ENCODE measurements at regions not wholly inside any gene's neighbourhood (a gene's known extent, or its start where the extent isn't known, plus 50 kb on each side); places are given as distances from the start of the nearest gene placed in this dataset.

- Histone ChIP-seq H3K4me2 (ENCODE audit: low read length, poor library complexity, severe bottlenecking) (no peak overlapping the region), H3K27me3 (ENCODE audit: control insufficient read depth in 1 of 2, insufficient read depth in 1 of 2, low read length in 2 of 2) (peaks cover 0 to 3% of the 10 kb centered on the region in 2 experiments)
- WGBS, result 92% methylated on average over 11 of the region's 11 CpGs
Measured at GRCh38 chr2:7356909-7357584, 439.8 kb downstream of the RNF144A start.

GRCh38 chr2:7357993-7358392, 440.8 kb downstream of the RNF144A start:
- no peak overlapping the region for H2BK12ac ChIP-seq (ENCODE audit: low read length in 2 of 2)
- H2AK5ac ChIP-seq (ENCODE audit: low read length, severe bottlenecking), result no peak overlapping the region

More at GRCh38 chr2:7356909-7357584, 439.8 kb downstream of the RNF144A start:
- H2BK120ac ChIP-seq (ENCODE audit: low read depth, low read length), result no peak overlapping the region
- H4K91ac ChIP-seq (ENCODE audit: low read length), result no peak overlapping the region
- H2AK5ac ChIP-seq (ENCODE audit: low read length, severe bottlenecking), result no peak overlapping the region
- H3K9me3 ChIP-seq (ENCODE audit: control insufficient read depth, low read length), result no peaks in the 10 kb centered on the region
- H3K4me3 ChIP-seq (ENCODE audit: insufficient read depth in 1 of 2, low read depth in 1 of 2, low read length in 2 of 2), result no peak overlapping the region
- no peaks in the 10 kb centered on the region for H3K36me3 ChIP-seq (ENCODE audit: control insufficient read depth in 1 of 2, insufficient read depth in 2 of 2, low read depth in 1 of 2, low read length in 2 of 2)
- no peak overlapping the region for H2BK15ac ChIP-seq (ENCODE audit: low read depth, poor library complexity, severe bottlenecking)
- no peak overlapping the region for H4K8ac ChIP-seq (ENCODE audit: low read length)
- H3K14ac ChIP-seq (ENCODE audit: low read length in 2 of 2), result no peak overlapping the region
- DNase-seq, result no peak
- no peak overlapping the region for H2BK12ac ChIP-seq (ENCODE audit: low read length in 2 of 2)
- no peak overlapping the region for H3K9ac ChIP-seq (ENCODE audit: low read length)
- no peak overlapping the region for H3K23ac ChIP-seq (ENCODE audit: low read length in 2 of 2)
- no peak overlapping the region for H3K4ac ChIP-seq (ENCODE audit: low read depth in 1 of 2, low read length in 2 of 2)
- no peak overlapping the region for H2AFZ ChIP-seq (ENCODE audit: low read depth, low read length)
- no peak overlapping the region for H2BK5ac ChIP-seq (ENCODE audit: low read depth, low read length, poor library complexity, severe bottlenecking)
- H3K27ac ChIP-seq (ENCODE audit: low read length, poor library complexity, severe bottlenecking), result no peak overlapping the region
- peaks cover 2% of the 10 kb centered on the region for H3K4me1 ChIP-seq (ENCODE audit: control insufficient read depth, insufficient read depth, low read depth, low read length)
- H3K18ac ChIP-seq (ENCODE audit: low read depth in 1 of 2, low read length in 2 of 2), result no peak overlapping the region
- H3K79me1 ChIP-seq (replicated peaks; ENCODE audit: low read length, poor library complexity, severe bottlenecking), result no peaks in the 10 kb centered on the region

GRCh38 chr2:7358865-7359447, 441.7 kb downstream of the RNF144A start:
- H2BK12ac ChIP-seq (ENCODE audit: low read length in 2 of 2), result no peak overlapping the region
- H3K18ac ChIP-seq (ENCODE audit: low read depth in 1 of 2, low read length in 2 of 2), result no peak overlapping the region
- H3K36me3 ChIP-seq (ENCODE audit: control insufficient read depth in 1 of 2, insufficient read depth in 2 of 2, low read depth in 1 of 2, low read length in 2 of 2), result no peaks in the 10 kb centered on the region
- no peak overlapping the region for H3K4me2 ChIP-seq (ENCODE audit: low read length, poor library complexity, severe bottlenecking)
- H2BK120ac ChIP-seq (ENCODE audit: low read depth, low read length), result no peak overlapping the region
- H3K14ac ChIP-seq (ENCODE audit: low read length in 2 of 2), result no peak overlapping the region
- H3K27ac ChIP-seq (ENCODE audit: low read length, poor library complexity, severe bottlenecking), result no peak overlapping the region
- H3K4me1 ChIP-seq (ENCODE audit: control insufficient read depth, insufficient read depth, low read depth, low read length), result peaks cover 2% of the 10 kb centered on the region
- H2BK15ac ChIP-seq (ENCODE audit: low read depth, poor library complexity, severe bottlenecking), result no peak overlapping the region
- no peak overlapping the region for H4K91ac ChIP-seq (ENCODE audit: low read length)
- no peak overlapping the region for H2AK5ac ChIP-seq (ENCODE audit: low read length, severe bottlenecking)
- 54% methylated on average over 8 of the region's 8 CpGs for WGBS
- H2AFZ ChIP-seq (ENCODE audit: low read depth, low read length), result no peak overlapping the region
- no peaks in the 10 kb centered on the region for H3K79me1 ChIP-seq (replicated peaks; ENCODE audit: low read length, poor library complexity, severe bottlenecking)
- H4K8ac ChIP-seq (ENCODE audit: low read length), result no peak overlapping the region
- peaks cover 0 to 3% of the 10 kb centered on the region in 2 experiments for H3K27me3 ChIP-seq (ENCODE audit: control insufficient read depth in 1 of 2, insufficient read depth in 1 of 2, low read length in 2 of 2)
- DNase-seq, result no peak
- no peak overlapping the region for H3K4ac ChIP-seq (ENCODE audit: low read depth in 1 of 2, low read length in 2 of 2)
- H3K23ac ChIP-seq (ENCODE audit: low read length in 2 of 2), result no peak overlapping the region
- H3K9me3 ChIP-seq (ENCODE audit: control insufficient read depth, low read length), result no peaks in the 10 kb centered on the region
- H2BK5ac ChIP-seq (ENCODE audit: low read depth, low read length, poor library complexity, severe bottlenecking), result no peak overlapping the region
- no peak overlapping the region for H3K9ac ChIP-seq (ENCODE audit: low read length)
- no peak overlapping the region for H3K4me3 ChIP-seq (ENCODE audit: insufficient read depth in 1 of 2, low read depth in 1 of 2, low read length in 2 of 2)

More at GRCh38 chr2:7357993-7358392, 440.8 kb downstream of the RNF144A start:
- Histone ChIP-seq H3K4me3 (ENCODE audit: insufficient read depth in 1 of 2, low read depth in 1 of 2, low read length in 2 of 2) (no peak overlapping the region), H2BK5ac (ENCODE audit: low read depth, low read length, poor library complexity, severe bottlenecking) (no peak overlapping the region), H3K79me1 (replicated peaks; ENCODE audit: low read length, poor library complexity, severe bottlenecking) (no peaks in the 10 kb centered on the region), H3K14ac (ENCODE audit: low read length in 2 of 2) (no peak overlapping the region), H3K4me1 (ENCODE audit: control insufficient read depth, insufficient read depth, low read depth, low read length) (peaks cover 2% of the 10 kb centered on the region), H3K9me3 (ENCODE audit: control insufficient read depth, low read length) (no peaks in the 10 kb centered on the region), H4K91ac (ENCODE audit: low read length) (no peak overlapping the region), H3K4ac (ENCODE audit: low read depth in 1 of 2, low read length in 2 of 2) (no peak overlapping the region), H3K27me3 (ENCODE audit: control insufficient read depth in 1 of 2, insufficient read depth in 1 of 2, low read length in 2 of 2) (peaks cover 0 to 3% of the 10 kb centered on the region in 2 experiments), H3K27ac (ENCODE audit: low read length, poor library complexity, severe bottlenecking) (no peak overlapping the region), H3K18ac (ENCODE audit: low read depth in 1 of 2, low read length in 2 of 2) (no peak overlapping the region), H2BK120ac (ENCODE audit: low read depth, low read length) (no peak overlapping the region), H3K9ac (ENCODE audit: low read length) (no peak overlapping the region), H2BK15ac (ENCODE audit: low read depth, poor library complexity, severe bottlenecking) (no peak overlapping the region), H2AFZ (ENCODE audit: low read depth, low read length) (no peak overlapping the region), H4K8ac (ENCODE audit: low read length) (no peak overlapping the region), H3K23ac (ENCODE audit: low read length in 2 of 2) (no peak overlapping the region), H3K36me3 (ENCODE audit: control insufficient read depth in 1 of 2, insufficient read depth in 2 of 2, low read depth in 1 of 2, low read length in 2 of 2) (no peaks in the 10 kb centered on the region), H3K4me2 (ENCODE audit: low read length, poor library complexity, severe bottlenecking) (no peak overlapping the region)
- DNase-seq, result no peak
- no CpG with 5 or more reads among the region's 2 CpGs for WGBS

GRCh38 chr2:7363906-7364305, 446.7 kb downstream of the RNF144A start:
- Histone ChIP-seq H3K23ac (ENCODE audit: low read length in 2 of 2) (no peak overlapping the region), H4K91ac (ENCODE audit: low read length) (no peak overlapping the region), H3K27me3 (ENCODE audit: control insufficient read depth in 1 of 2, insufficient read depth in 1 of 2, low read length in 2 of 2) (peaks cover 0 to 3% of the 10 kb centered on the region in 2 experiments), H2AK5ac (ENCODE audit: low read length, severe bottlenecking) (no peak overlapping the region), H3K9me3 (ENCODE audit: control insufficient read depth, low read length) (no peaks in the 10 kb centered on the region), H3K27ac (ENCODE audit: low read length, poor library complexity, severe bottlenecking) (no peak overlapping the region), H2BK120ac (ENCODE audit: low read depth, low read length) (no peak overlapping the region), H2BK5ac (ENCODE audit: low read depth, low read length, poor library complexity, severe bottlenecking) (no peak overlapping the region), H2BK15ac (ENCODE audit: low read depth, poor library complexity, severe bottlenecking) (no peak overlapping the region), H3K4me1 (ENCODE audit: control insufficient read depth, insufficient read depth, low read depth, low read length) (no peaks in the 10 kb centered on the region), H2AFZ (ENCODE audit: low read depth, low read length) (no peak overlapping the region), H3K4ac (ENCODE audit: low read depth in 1 of 2, low read length in 2 of 2) (no peak overlapping the region), H3K4me2 (ENCODE audit: low read length, poor library complexity, severe bottlenecking) (no peak overlapping the region), H3K14ac (ENCODE audit: low read length in 2 of 2) (no peak overlapping the region), H3K18ac (ENCODE audit: low read depth in 1 of 2, low read length in 2 of 2) (no peak overlapping the region), H4K8ac (ENCODE audit: low read length) (no peak overlapping the region), H2BK12ac (ENCODE audit: low read length in 2 of 2) (no peak overlapping the region), H3K79me1 (replicated peaks; ENCODE audit: low read length, poor library complexity, severe bottlenecking) (no peaks in the 10 kb centered on the region), H3K9ac (ENCODE audit: low read length) (no peak overlapping the region), H3K4me3 (ENCODE audit: insufficient read depth in 1 of 2, low read depth in 1 of 2, low read length in 2 of 2) (no peak overlapping the region), H3K36me3 (ENCODE audit: control insufficient read depth in 1 of 2, insufficient read depth in 2 of 2, low read depth in 1 of 2, low read length in 2 of 2) (no peaks in the 10 kb centered on the region)
- WGBS, result 100% methylated on average over 1 of the region's 3 CpGs
- DNase-seq, result no peak

All from mesenchymal stem cell (in vitro differentiated cells and primary cell).